SK-N-SH (cell line): ENCODE measurements at regions not wholly inside any gene's neighbourhood (a gene's known extent, or its start where the extent isn't known, plus 50 kb on each side); places are given as distances from the start of the nearest gene placed in this dataset.

Source experiments
- CTCF ChIA-PET: fragments of 300-600, 350-600 bp; formaldehyde crosslinking; extraction: SDS; loops from one replicate; lab custom pipeline; 2021; lab: Yijun Ruan, JAX
- POLR2A ChIA-PET: fragments of 350-600 bp; sonication (Branson Sonifier 250); formaldehyde crosslinking; extraction: SDS; loops from one replicate; lab custom pipeline; 2020; ENCODE audit warnings: antibody characterized with exemption, inconsistent platforms; lab: Yijun Ruan, JAX
- DNase-seq: peaks from one replicate; pipeline ENCODE4 v3.0.0; 2012
- H2AFZ ChIP-seq: fragments of 200-600 bp; sonication (generic); 2 replicates; pipeline ENCODE4 v1.8.1; 2016; ENCODE audit warnings: antibody characterized with exemption, mild to moderate bottlenecking, low read depth
- H3F3A ChIP-seq: fragments of 200-600 bp; sonication (generic); replicated peaks from 2 replicates; pipeline ENCODE3; 2016; ENCODE audit warnings: antibody characterized with exemption, mild to moderate bottlenecking; ENCODE audit not compliant: insufficient read depth
- H3K27ac ChIP-seq, 2 experiments: fragments of 200-500 bp in 1 of 2; fragments of 200-600 bp in 1 of 2; sonication (Bioruptor generic) in 1 of 2; sonication (generic), shearing (Covaris generic) in 1 of 2; 2 replicates each; pipeline versions ENCODE4 v1.5.1 to v1.6.1; 2014 to 2016; ENCODE audit warnings: low read depth in 2 of 2, inconsistent platforms in 1 of 2, low read length in 1 of 2, mild to moderate bottlenecking in 1 of 2, mixed read lengths in 1 of 2
- H3K27me3 ChIP-seq: fragments of 200-600 bp; sonication (generic), shearing (Covaris generic); 2 replicates; pipeline ENCODE4 v1.6.1; 2016; ENCODE audit warnings: mixed run types; ENCODE audit not compliant: insufficient read depth
- H3K36me3 ChIP-seq, 2 experiments: fragments of 200-500 bp in 1 of 2; fragments of 200-600 bp in 1 of 2; sonication (Bioruptor generic) in 1 of 2; sonication (generic) in 1 of 2; replicated peaks in 1 of 2; 2 replicates each; pipeline versions ENCODE3 to v1.5.1; 2014 to 2016; ENCODE audit warnings: low read length in 1 of 2, mild to moderate bottlenecking in 1 of 2; ENCODE audit not compliant: insufficient read depth in 2 of 2, control insufficient read depth in 1 of 2
- H3K4me1 ChIP-seq, 2 experiments: fragments of 200-500 bp in 1 of 2; fragments of 200-600 bp in 1 of 2; sonication (Bioruptor generic) in 1 of 2; sonication (generic), shearing (Covaris generic) in 1 of 2; 2 replicates each; pipeline versions ENCODE4 v1.5.1 to v1.6.1; 2014 to 2016; ENCODE audit warnings: low read depth in 1 of 2, low read length in 1 of 2, mixed run types in 1 of 2; ENCODE audit not compliant: insufficient read depth in 2 of 2, control insufficient read depth in 1 of 2
- H3K4me2 ChIP-seq: fragments of 200-600 bp; sonication (generic), shearing (Covaris generic); 2 replicates; pipeline ENCODE4 v1.6.1; 2017; ENCODE audit warnings: mixed run types
- H3K4me3 ChIP-seq, 2 experiments: fragments of 200-500 bp in 1 of 2; fragments of 200-600 bp in 1 of 2; sonication (Bioruptor generic) in 1 of 2; sonication (generic), shearing (Covaris generic) in 1 of 2; 2 replicates each; pipeline versions ENCODE4 v1.5.1 to v1.8.1; 2014 to 2016; ENCODE audit warnings: low read depth in 2 of 2, inconsistent platforms in 1 of 2, low read length in 1 of 2, mild to moderate bottlenecking in 1 of 2, mixed read lengths in 1 of 2, moderate library complexity in 1 of 2
- H3K79me2 ChIP-seq: fragments of 200-600 bp; sonication (generic); 2 replicates; pipeline ENCODE4 v1.8.1; 2017; ENCODE audit warnings: mild to moderate bottlenecking; ENCODE audit not compliant: insufficient read depth
- H3K9ac ChIP-seq: fragments of 200-600 bp; sonication (generic); 2 replicates; pipeline ENCODE4 v1.6.1; 2017; ENCODE audit warnings: mixed run types
- H3K9me2 ChIP-seq: fragments of 200-600 bp; sonication (generic); 2 replicates; pipeline ENCODE4 v1.6.1; 2017; ENCODE audit warnings: mixed run types
- H3K9me3 ChIP-seq: fragments of 200-600 bp; sonication (generic); 2 replicates; pipeline ENCODE4 v1.6.1; 2017; ENCODE audit warnings: mixed run types, mild to moderate bottlenecking, moderate library complexity
- H4K20me1 ChIP-seq: fragments of 200-600 bp; sonication (generic); 2 replicates; pipeline ENCODE4 v1.6.1; 2017; ENCODE audit warnings: mild to moderate bottlenecking, mixed run types; ENCODE audit not compliant: insufficient read depth
- EP300 ChIP-seq, 2 experiments: IDR thresholded peaks; 2 replicates each; pipeline versions ENCODE4 v1.4.0 to v1.6.1; 2012; ENCODE audit warnings: borderline replicate concordance in 1 of 2, low read depth in 1 of 2, low read length in 1 of 2
- GATA2 ChIP-seq: sonication (generic); formaldehyde crosslinking; IDR thresholded peaks from 2 replicates; pipeline ENCODE4 v1.5.0; 2020; ENCODE audit warnings: mild to moderate bottlenecking, missing genetic modification reagents
- JUND ChIP-seq: IDR thresholded peaks from 2 replicates; pipeline ENCODE4 v1.4.0; 2012
- MAX ChIP-seq: IDR thresholded peaks from 2 replicates; pipeline ENCODE4 v1.4.0; 2012; ENCODE audit warnings: low read depth
- RAD21 ChIP-seq: IDR thresholded peaks from 2 replicates; pipeline ENCODE4 v1.6.1; 2012; ENCODE audit warnings: mild to moderate bottlenecking, low read length
- RXRA ChIP-seq: IDR thresholded peaks from 2 replicates; pipeline ENCODE4 v1.4.0; 2012; ENCODE audit warnings: low read depth, mild to moderate bottlenecking, borderline replicate concordance
- SIN3A ChIP-seq: IDR thresholded peaks from 2 replicates; pipeline ENCODE4 v1.6.1; 2012; ENCODE audit warnings: low read depth, mild to moderate bottlenecking, low read length, moderate library complexity, borderline replicate concordance
- SMC3 ChIP-seq: IDR thresholded peaks from 2 replicates; pipeline ENCODE4 v1.6.1; 2012; ENCODE audit warnings: low read depth, low read length, improper control_type of control experiment
- TEAD4 ChIP-seq: IDR thresholded peaks from 2 replicates; pipeline ENCODE4 v1.4.0; 2012; ENCODE audit warnings: mild to moderate bottlenecking, borderline replicate concordance; ENCODE audit not compliant: insufficient read depth
- USF2 ChIP-seq: fragments of 150-350 bp; IDR thresholded peaks from 2 replicates; pipeline ENCODE4 v1.6.1; 2017; ENCODE audit warnings: antibody characterized with exemption, low read length, low read depth, borderline replicate concordance
- WGBS: methylation state at CpG from one replicate; pipeline ENCODE4 v1.1.6; 2017; ENCODE audit warnings: low lambda C conversion rate; 5-methylcytosine and 5-hydroxymethylcytosine counted together
- TF ChIP-seq, protein P1 (sequence below): IDR thresholded peaks from 2 replicates; pipeline ENCODE4 v1.6.1; 2012; ENCODE audit warnings: mild to moderate bottlenecking, low read depth, low read length, moderate library complexity
- TF ChIP-seq, protein P2 (sequence below): fragments of 200-600 bp; sonication (generic); IDR thresholded peaks from 2 replicates; pipeline ENCODE4 v1.6.1; 2017; ENCODE audit warnings: antibody characterized with exemption, mild to moderate bottlenecking, moderate library complexity

- H3K4me1 ChIP-seq = no peaks in the 10 kb centered on the region
- CTCF ChIA-PET = no interaction called here
- no peak overlapping the region for H3K9ac ChIP-seq
- WGBS = 16% methylated on average over 5 of the region's 5 CpGs
- H3F3A ChIP-seq = no peaks in the 10 kb centered on the region
- H3K79me2 ChIP-seq = no peaks in the 10 kb centered on the region
- no peak overlapping the region for H3K27ac ChIP-seq
- TF ChIP-seq SIN3A = no peak
- TF ChIP-seq, all 33 proteins: peak for 0
- no peak for DNase-seq
- POLR2A ChIA-PET = no interaction called here
- Histone ChIP-seq H3K9me3 (no peaks in the 10 kb centered on the region), H2AFZ (no peak overlapping the region), H3K4me3 (no peak overlapping the region), H3K9me2 (0 out of 2 replicates have a peak, but pooled peaks cover 2% of the 10 kb centered on the region), H3K4me2 (no peak overlapping the region), H4K20me1 (no peaks in the 10 kb centered on the region), H3K27me3 (no peaks in the 10 kb centered on the region), H3K36me3 (no peaks in the 10 kb centered on the region)
Observed at GRCh38 chr2:116160657-116161056, 1653.8 kb upstream of the DDX18 start.

GRCh38 chr2:116162395-116162794 lies 1652.1 kb upstream of the DDX18 start:
- no peaks in the 10 kb centered on the region for H3K9me2 ChIP-seq
- WGBS = 49% methylated on average over 2 of the region's 2 CpGs
- no peak overlapping the region for H3K9ac ChIP-seq
- ChIA-PET CTCF (no interaction called here), POLR2A (no interaction called here)
- H3K27ac ChIP-seq = no peak overlapping the region
- no peaks in the 10 kb centered on the region for H3K79me2 ChIP-seq
- no peaks in the 10 kb centered on the region for H3K9me3 ChIP-seq
- H3K4me1 ChIP-seq = no peaks in the 10 kb centered on the region
- TF ChIP-seq SMC3 = no peak
- TF ChIP-seq, protein P1, sequence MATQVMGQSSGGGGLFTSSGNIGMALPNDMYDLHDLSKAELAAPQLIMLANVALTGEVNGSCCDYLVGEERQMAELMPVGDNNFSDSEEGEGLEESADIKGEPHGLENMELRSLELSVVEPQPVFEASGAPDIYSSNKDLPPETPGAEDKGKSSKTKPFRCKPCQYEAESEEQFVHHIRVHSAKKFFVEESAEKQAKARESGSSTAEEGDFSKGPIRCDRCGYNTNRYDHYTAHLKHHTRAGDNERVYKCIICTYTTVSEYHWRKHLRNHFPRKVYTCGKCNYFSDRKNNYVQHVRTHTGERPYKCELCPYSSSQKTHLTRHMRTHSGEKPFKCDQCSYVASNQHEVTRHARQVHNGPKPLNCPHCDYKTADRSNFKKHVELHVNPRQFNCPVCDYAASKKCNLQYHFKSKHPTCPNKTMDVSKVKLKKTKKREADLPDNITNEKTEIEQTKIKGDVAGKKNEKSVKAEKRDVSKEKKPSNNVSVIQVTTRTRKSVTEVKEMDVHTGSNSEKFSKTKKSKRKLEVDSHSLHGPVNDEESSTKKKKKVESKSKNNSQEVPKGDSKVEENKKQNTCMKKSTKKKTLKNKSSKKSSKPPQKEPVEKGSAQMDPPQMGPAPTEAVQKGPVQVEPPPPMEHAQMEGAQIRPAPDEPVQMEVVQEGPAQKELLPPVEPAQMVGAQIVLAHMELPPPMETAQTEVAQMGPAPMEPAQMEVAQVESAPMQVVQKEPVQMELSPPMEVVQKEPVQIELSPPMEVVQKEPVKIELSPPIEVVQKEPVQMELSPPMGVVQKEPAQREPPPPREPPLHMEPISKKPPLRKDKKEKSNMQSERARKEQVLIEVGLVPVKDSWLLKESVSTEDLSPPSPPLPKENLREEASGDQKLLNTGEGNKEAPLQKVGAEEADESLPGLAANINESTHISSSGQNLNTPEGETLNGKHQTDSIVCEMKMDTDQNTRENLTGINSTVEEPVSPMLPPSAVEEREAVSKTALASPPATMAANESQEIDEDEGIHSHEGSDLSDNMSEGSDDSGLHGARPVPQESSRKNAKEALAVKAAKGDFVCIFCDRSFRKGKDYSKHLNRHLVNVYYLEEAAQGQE = no peak
- TF ChIP-seq, protein P2, sequence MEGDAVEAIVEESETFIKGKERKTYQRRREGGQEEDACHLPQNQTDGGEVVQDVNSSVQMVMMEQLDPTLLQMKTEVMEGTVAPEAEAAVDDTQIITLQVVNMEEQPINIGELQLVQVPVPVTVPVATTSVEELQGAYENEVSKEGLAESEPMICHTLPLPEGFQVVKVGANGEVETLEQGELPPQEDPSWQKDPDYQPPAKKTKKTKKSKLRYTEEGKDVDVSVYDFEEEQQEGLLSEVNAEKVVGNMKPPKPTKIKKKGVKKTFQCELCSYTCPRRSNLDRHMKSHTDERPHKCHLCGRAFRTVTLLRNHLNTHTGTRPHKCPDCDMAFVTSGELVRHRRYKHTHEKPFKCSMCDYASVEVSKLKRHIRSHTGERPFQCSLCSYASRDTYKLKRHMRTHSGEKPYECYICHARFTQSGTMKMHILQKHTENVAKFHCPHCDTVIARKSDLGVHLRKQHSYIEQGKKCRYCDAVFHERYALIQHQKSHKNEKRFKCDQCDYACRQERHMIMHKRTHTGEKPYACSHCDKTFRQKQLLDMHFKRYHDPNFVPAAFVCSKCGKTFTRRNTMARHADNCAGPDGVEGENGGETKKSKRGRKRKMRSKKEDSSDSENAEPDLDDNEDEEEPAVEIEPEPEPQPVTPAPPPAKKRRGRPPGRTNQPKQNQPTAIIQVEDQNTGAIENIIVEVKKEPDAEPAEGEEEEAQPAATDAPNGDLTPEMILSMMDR = no peak
- TF ChIP-seq EP300 (IDR thresholded peaks at IDR 0.05; ENCODE audit: borderline replicate concordance in 1 of 2, low read depth in 1 of 2, low read length in 1 of 2) = no peak
- no peak overlapping the region for H3K4me3 ChIP-seq
- H3K36me3 ChIP-seq = no peaks in the 10 kb centered on the region
- H3F3A ChIP-seq = no peaks in the 10 kb centered on the region
- no peak for DNase-seq
- no peak overlapping the region for H3K4me2 ChIP-seq
- no peak overlapping the region for H2AFZ ChIP-seq
- no peaks in the 10 kb centered on the region for H3K27me3 ChIP-seq
- no peaks in the 10 kb centered on the region for H4K20me1 ChIP-seq

GRCh38 chr2:116167107-116167506 lies 1647.4 kb upstream of the DDX18 start:
- H3K27ac ChIP-seq = no peak overlapping the region
- H2AFZ ChIP-seq = no peak overlapping the region
- H4K20me1 ChIP-seq = no peaks in the 10 kb centered on the region
- H3F3A ChIP-seq = no peaks in the 10 kb centered on the region
- H3K79me2 ChIP-seq = no peaks in the 10 kb centered on the region
- no peak overlapping the region for H3K4me2 ChIP-seq
- H3K4me3 ChIP-seq = no peak overlapping the region
- POLR2A ChIA-PET = no interaction called here
- H3K27me3 ChIP-seq = no peaks in the 10 kb centered on the region
- H3K9me3 ChIP-seq = no peaks in the 10 kb centered on the region
- H3K9ac ChIP-seq = no peak overlapping the region
- CTCF ChIA-PET = no interaction called here
- DNase-seq = no peak
- H3K9me2 ChIP-seq = no peaks in the 10 kb centered on the region
- TF ChIP-seq RXRA (no peak), TEAD4 (no peak), MAX (no peak), USF2 (no peak), RAD21 (no peak), GATA2 (CRISPR knock-in tag) (no peak), JUND (no peak)
- H3K4me1 ChIP-seq = no peaks in the 10 kb centered on the region
- no peaks in the 10 kb centered on the region for H3K36me3 ChIP-seq
